ENCODE measurements at regions not wholly inside any gene's neighbourhood (a gene's known extent, or its start where the extent isn't known, plus 50 kb on each side); places are given as distances from the start of the nearest gene placed in this dataset.

GRCh38 chr3:188972310-188972709, 199.5 kb upstream of the TPRG1 start:
- TF ChIP-seq CTCF (IDR thresholded peaks at IDR 0.05) = no peak
- no peak for TF ChIP-seq EP300 (IDR thresholded peaks at IDR 0.05)

Data from esophagus muscularis mucosa (tissue), 3 donors.